ENCODE measurements at regions not wholly inside any gene's neighbourhood (a gene's known extent, or its start where the extent isn't known, plus 50 kb on each side); places are given as distances from the start of the nearest gene placed in this dataset.

- TF ChIP-seq POLR2AphosphoS5 (IDR thresholded peaks at IDR 0.05; ENCODE audit: control insufficient read depth, insufficient read depth, low read depth, low read length) (no peak), ZNF347 (CRISPR knock-in tag; IDR thresholded peaks at IDR 0.05; ENCODE audit: low read depth) (no peak), CTCF (IDR thresholded peaks at IDR 0.05 in 2 of 3, conservative IDR thresholded peaks at IDR 0.05 in 1 of 3; ENCODE audit: insufficient read depth in 2 of 3, low read depth in 1 of 3, low read length in 3 of 3) (no peak), MTF1 (CRISPR knock-in tag; IDR thresholded peaks at IDR 0.05; ENCODE audit: borderline replicate concordance) (no peak), MITF (IDR thresholded peaks at IDR 0.05) (no peak)
Measured at GRCh38 chr9:31045810-31046209, 1338.6 kb upstream of the ACO1 start.

Measured in K562 (cell line).